Thymus (tissue), 11 donors: ENCODE measurements at regions not wholly inside any gene's neighbourhood (a gene's known extent, or its start where the extent isn't known, plus 50 kb on each side); places are given as distances from the start of the nearest gene placed in this dataset.

ENCODE experiments used
- DNase-seq, 9 donors: peaks; one replicate each; pipeline ENCODE4 v3.0.0-alpha.2; 2013; ENCODE audit warnings: low spot score in 9 of 9, low read depth in 6 of 9, missing footprints in 1 of 9
- H3K27ac ChIP-seq, 2 donors: one replicate each; pipeline ENCODE4 v1.5.1; 2013; ENCODE audit warnings: control low read depth in 1 of 2, low read depth in 1 of 2, low read length in 1 of 2, mild to moderate bottlenecking in 1 of 2, moderate library complexity in 1 of 2
- H3K27me3 ChIP-seq, 2 donors: one replicate each; pipeline ENCODE4 v1.5.1; 2013; ENCODE audit warnings: low read length in 1 of 2; ENCODE audit not compliant: control insufficient read depth in 2 of 2, insufficient read depth in 1 of 2
- H3K36me3 ChIP-seq, 2 donors: one replicate each; pipeline ENCODE4 v1.5.1; 2013; ENCODE audit warnings: low read length in 1 of 2, mild to moderate bottlenecking in 1 of 2, moderate library complexity in 1 of 2; ENCODE audit not compliant: control insufficient read depth in 2 of 2, insufficient read depth in 2 of 2
- H3K4me1 ChIP-seq, 2 donors: one replicate each; pipeline ENCODE4 v1.5.1; 2013; ENCODE audit warnings: low read length in 2 of 2; ENCODE audit not compliant: control insufficient read depth in 2 of 2, insufficient read depth in 2 of 2
- H3K4me3 ChIP-seq, 2 donors: one replicate each; pipeline ENCODE4 v1.5.1; 2013; ENCODE audit warnings: low read length in 2 of 2, control low read depth in 1 of 2, mild to moderate bottlenecking in 1 of 2
- H3K9me3 ChIP-seq, 2 donors: one replicate each; pipeline ENCODE4 v1.5.1; 2013; ENCODE audit warnings: low read length in 1 of 2, mild to moderate bottlenecking in 1 of 2; ENCODE audit not compliant: control insufficient read depth in 2 of 2, insufficient read depth in 1 of 2
- WGBS: extraction: QIAGEN DNeasy Blood & Tissue Kit; methylation state at CpG from one replicate; pipeline ENCODE4 v1.1.7; 2013; 5-methylcytosine and 5-hydroxymethylcytosine counted together
- donor health status: healthy.

DNA sequence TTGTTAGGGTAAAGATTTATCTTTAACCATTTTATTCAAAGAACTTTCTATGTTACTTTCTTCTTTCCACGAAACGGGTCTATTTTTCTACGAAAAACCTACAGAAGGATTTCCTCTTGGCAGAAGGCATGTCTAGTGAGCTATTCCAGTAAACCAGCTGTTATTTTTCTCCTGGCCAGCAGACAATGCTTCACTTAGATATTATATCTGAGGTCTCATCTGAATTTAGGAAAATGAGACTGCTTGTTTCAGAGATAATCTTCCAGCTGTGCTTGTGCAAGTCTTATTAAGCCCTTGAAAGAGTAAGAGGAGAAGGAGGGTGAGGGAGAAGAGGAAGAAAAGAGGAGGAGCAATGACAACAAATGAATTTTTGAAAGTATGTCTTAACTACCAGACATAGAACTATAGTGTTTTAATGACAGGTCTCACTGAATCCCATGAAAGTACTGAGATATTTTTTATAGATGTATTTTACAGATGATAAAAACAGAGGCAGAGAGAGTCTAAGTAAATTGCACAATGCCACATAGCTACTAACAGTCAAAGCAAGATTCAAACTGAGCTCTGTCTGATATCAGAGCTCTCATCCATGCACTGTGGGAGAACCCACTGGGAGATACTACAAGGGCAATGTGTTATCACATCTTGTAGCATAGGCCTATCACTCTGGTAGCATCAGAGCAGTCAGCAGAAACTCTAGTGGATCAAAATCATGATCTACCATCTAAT, 54.6 kb upstream of the SAMSN1 start:
- DNase-seq, result no peak
- no peaks in the 10 kb centered on the region for H3K4me1 ChIP-seq
- no peak overlapping the region for H3K27ac ChIP-seq
- 75% methylated on average over 3 of the region's 3 CpGs for WGBS
- no peak overlapping the region for H3K4me3 ChIP-seq
- no peaks in the 10 kb centered on the region for H3K9me3 ChIP-seq
- H3K27me3 ChIP-seq, result no peaks in the 10 kb centered on the region
- no peaks in the 10 kb centered on the region for H3K36me3 ChIP-seq

DNA sequence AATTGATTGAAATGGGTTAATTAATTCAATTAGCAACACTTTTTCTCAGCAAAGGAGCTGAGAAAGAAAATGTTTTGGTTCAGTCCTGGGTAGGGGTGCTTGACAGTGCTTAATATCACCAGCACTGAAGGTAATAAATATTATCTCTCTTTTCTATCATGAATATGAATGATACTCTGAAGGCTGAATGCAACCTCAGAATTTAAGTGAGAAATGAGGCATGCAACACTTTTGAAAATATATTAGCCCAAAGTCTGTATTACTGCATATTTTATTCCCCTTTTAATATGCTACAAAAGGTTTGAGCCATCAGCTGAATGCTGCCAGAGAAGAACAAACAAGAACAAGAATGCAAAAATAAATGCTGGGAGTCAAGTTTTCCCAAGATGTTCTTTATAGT, 52.0 kb upstream of the SAMSN1 start:
- H3K4me1 ChIP-seq, result no peaks in the 10 kb centered on the region
- no peak overlapping the region for H3K4me3 ChIP-seq
- H3K9me3 ChIP-seq, result no peaks in the 10 kb centered on the region
- H3K36me3 ChIP-seq, result no peaks in the 10 kb centered on the region
- no peak overlapping the region for H3K27ac ChIP-seq
- DNase-seq, result no peak
- no peaks in the 10 kb centered on the region for H3K27me3 ChIP-seq
